Testis (tissue), 2 donors: ENCODE measurements at regions not wholly inside any gene's neighbourhood (a gene's known extent, or its start where the extent isn't known, plus 50 kb on each side); places are given as distances from the start of the nearest gene placed in this dataset.

Experiments used
- DNase-seq: peaks from one replicate; pipeline ENCODE4 v3.0.0-alpha.2; 2019
- H3K27ac ChIP-seq, 2 donors: fragments of 200-600 bp; sonication (generic); one replicate each; pipeline ENCODE4 v1.5.1; 2019
- H3K27me3 ChIP-seq: fragments of 200-600 bp; sonication (generic); one replicate; pipeline ENCODE4 v1.5.1; 2019
- H3K36me3 ChIP-seq: fragments of 200-600 bp; sonication (generic); one replicate; pipeline ENCODE4 v1.5.1; 2017; ENCODE audit warnings: low read depth; ENCODE audit errors: missing control alignments
- H3K4me1 ChIP-seq: fragments of 200-600 bp; sonication (generic); one replicate; pipeline ENCODE4 v1.5.1; 2019
- H3K4me3 ChIP-seq, 2 donors: fragments of 200-600 bp; sonication (generic); one replicate each; pipeline ENCODE4 v1.5.1; 2017 to 2019
- H3K9me3 ChIP-seq: fragments of 200-600 bp; sonication (generic); one replicate; pipeline ENCODE4 v1.5.1; 2017
- POLR2A ChIP-seq: fragments of 450-650 bp; IDR thresholded peaks from one replicate; pipeline ENCODE4 v1.6.1; 2017; ENCODE audit warnings: antibody characterized with exemption, mild to moderate bottlenecking, moderate library complexity
- WGBS, 2 donors: methylation state at CpG; one replicate each; pipeline ENCODE4 v1.1.5; 2018; 5-methylcytosine and 5-hydroxymethylcytosine counted together
- intact Hi-C: fragments of 100-400 bp; cut with DNase I; formaldehyde crosslinking; loops from one replicate; pipeline ENCODE4 v1.15.1; 2023; ENCODE audit warnings: low total_unique reads
- TF ChIP-seq, protein P1 (sequence below), 3 experiments: fragments of 450-650 bp in 2 of 3; fragments of 200-600 bp in 1 of 3; sonication (generic) in 1 of 3; IDR thresholded peaks; one replicate each; pipeline ENCODE4 v1.5.1; 2016 to 2019; ENCODE audit warnings: antibody characterized with exemption in 3 of 3, mild to moderate bottlenecking in 2 of 3, moderate library complexity in 1 of 3

DNA sequence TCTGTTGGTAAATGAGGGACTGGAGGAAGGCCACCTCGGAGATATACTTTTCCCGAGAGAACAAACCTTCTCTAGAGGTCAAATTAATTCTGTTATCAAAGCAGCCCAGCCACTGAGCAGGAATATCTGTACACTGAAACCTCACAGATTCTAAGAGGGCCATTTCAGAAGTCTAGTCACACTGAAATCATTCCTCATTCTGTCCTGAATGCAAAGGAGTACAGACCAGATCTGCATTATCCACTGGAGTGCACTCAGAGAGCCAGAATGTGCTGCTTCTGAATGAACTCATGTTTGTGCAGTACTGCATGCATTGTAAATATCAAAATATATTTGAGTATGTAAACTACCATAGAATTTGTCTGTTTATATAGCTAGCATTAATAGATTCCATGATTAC lies 278.3 kb upstream of the FSTL5 start:
- no peak overlapping the region for H3K4me3 ChIP-seq
- no peak for TF ChIP-seq POLR2A
- TF ChIP-seq, protein P1, sequence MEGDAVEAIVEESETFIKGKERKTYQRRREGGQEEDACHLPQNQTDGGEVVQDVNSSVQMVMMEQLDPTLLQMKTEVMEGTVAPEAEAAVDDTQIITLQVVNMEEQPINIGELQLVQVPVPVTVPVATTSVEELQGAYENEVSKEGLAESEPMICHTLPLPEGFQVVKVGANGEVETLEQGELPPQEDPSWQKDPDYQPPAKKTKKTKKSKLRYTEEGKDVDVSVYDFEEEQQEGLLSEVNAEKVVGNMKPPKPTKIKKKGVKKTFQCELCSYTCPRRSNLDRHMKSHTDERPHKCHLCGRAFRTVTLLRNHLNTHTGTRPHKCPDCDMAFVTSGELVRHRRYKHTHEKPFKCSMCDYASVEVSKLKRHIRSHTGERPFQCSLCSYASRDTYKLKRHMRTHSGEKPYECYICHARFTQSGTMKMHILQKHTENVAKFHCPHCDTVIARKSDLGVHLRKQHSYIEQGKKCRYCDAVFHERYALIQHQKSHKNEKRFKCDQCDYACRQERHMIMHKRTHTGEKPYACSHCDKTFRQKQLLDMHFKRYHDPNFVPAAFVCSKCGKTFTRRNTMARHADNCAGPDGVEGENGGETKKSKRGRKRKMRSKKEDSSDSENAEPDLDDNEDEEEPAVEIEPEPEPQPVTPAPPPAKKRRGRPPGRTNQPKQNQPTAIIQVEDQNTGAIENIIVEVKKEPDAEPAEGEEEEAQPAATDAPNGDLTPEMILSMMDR (IDR thresholded peaks at IDR 0.05), result no peak
- WGBS, 2 donors, result 76 to 77% methylated on average over 2 of the region's 2 CpGs
- intact Hi-C loops, result no loop called here
- H3K9me3 ChIP-seq, result no peaks in the 10 kb centered on the region
- H3K27me3 ChIP-seq, result no peaks in the 10 kb centered on the region
- no peak for DNase-seq
- H3K27ac ChIP-seq, result no peak overlapping the region
- H3K4me1 ChIP-seq, result no peaks in the 10 kb centered on the region
- H3K36me3 ChIP-seq, result no peaks in the 10 kb centered on the region

DNA sequence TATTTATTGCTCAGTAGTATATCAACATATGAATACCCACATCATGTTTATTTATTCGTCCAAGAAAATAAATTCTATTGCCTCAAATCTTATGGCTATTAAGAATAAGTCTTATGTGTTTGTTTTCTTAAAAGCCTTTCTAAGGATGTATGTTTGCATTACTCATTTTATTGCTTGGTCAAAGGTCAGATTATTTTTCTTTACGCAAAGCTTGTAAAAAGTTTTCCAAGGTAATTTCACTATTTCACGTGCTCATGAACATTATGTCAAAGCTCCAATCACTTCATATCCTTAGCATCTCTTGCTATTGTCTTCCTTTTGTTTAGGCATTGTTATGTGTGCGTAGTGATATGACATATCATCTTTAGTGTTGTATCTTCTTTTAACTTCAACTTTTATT lies 258.5 kb upstream of the FSTL5 start:
- TF ChIP-seq POLR2A, result no peak
- TF ChIP-seq, protein P1 (IDR thresholded peaks at IDR 0.05), result no peak
- Histone ChIP-seq H3K9me3 (no peaks in the 10 kb centered on the region), H3K36me3 (no peaks in the 10 kb centered on the region), H3K4me3 (no peak overlapping the region), H3K27me3 (no peaks in the 10 kb centered on the region), H3K27ac (no peak overlapping the region), H3K4me1 (no peaks in the 10 kb centered on the region)
- no peak for DNase-seq
- intact Hi-C loops, result no loop called here
- WGBS, 2 donors, result 89 to 92% methylated on average over 4 of the region's 4 CpGs

DNA sequence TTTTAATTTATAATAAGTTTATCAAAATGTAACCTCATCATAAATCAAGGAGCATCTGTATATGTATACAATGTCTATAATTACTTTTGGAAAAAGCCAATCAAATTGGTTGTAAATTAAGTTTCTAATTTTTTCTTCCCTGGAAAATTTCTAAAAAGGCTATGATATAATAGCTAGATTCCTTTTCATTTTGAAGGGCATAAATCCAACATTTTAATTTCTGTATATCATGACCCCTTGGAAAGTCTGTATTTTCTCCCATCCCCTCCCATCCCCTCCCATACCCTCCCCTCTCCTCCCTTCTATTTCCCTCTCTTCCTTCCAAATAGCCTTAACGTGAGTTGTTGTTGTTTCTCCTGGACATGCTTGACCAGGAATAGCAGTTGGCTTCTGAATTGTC lies 247.1 kb upstream of the FSTL5 start:
- TF ChIP-seq, protein P1 (IDR thresholded peaks at IDR 0.05), result no peak
- no peak for TF ChIP-seq POLR2A
- intact Hi-C loops, result no loop called here
- WGBS, 2 donors, result 3 to 19% methylated on average over 1 of the region's 1 CpG
- Histone ChIP-seq H3K36me3 (no peaks in the 10 kb centered on the region), H3K4me3 (no peak overlapping the region), H3K9me3 (no peaks in the 10 kb centered on the region), H3K27me3 (no peaks in the 10 kb centered on the region), H3K27ac (no peak overlapping the region), H3K4me1 (no peaks in the 10 kb centered on the region)
- no peak for DNase-seq

DNA sequence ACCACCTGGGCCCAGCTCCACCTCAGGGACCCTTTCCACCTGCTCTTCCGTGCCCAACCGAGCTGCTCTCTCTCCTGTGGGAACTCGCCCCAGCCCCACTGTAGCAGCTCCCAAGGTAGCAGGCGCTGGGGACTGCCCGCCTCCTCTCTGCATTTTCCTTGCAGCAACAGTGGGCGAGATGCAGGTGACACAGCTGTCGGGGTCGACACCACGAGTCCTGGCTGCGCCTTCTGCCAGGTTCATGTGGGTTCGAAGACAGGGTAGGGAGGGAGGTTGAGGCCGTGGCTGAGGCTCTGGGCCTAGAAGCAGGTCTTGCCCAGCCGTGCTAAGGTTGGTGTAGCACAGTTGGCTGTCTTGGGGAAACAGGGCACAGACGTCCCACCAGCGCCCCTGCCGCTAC lies 245.2 kb upstream of the FSTL5 start:
- Histone ChIP-seq H3K9me3 (no peaks in the 10 kb centered on the region), H3K27ac (no peak overlapping the region), H3K4me3 (no peak overlapping the region), H3K4me1 (no peaks in the 10 kb centered on the region), H3K36me3 (no peaks in the 10 kb centered on the region), H3K27me3 (no peaks in the 10 kb centered on the region)
- intact Hi-C loops, result no loop called here
- no peak for DNase-seq
- no peak for TF ChIP-seq POLR2A
- 65 to 73% methylated on average over 7 to 16 of the region's 16 CpGs for WGBS, 2 donors

DNA sequence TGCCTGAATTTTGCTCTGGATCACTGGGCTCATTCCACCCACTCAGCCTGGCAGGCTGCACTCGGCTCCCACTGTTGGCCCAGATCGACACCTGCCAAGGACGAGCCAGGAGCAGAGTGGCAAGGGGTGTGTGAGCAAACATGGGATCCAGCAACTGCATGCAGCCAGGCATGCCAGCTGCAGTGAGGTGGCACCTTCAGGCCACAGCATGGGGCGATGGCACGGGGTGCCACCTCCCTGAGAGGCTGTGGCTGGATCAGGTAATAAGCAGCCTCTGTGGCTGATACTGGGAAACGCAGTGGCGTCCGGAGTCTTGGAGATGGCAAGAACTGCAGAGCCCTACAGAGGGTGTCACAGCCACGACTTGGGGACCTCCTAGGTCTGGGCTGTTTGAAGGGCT lies 244.5 kb upstream of the FSTL5 start:
- Histone ChIP-seq H3K36me3 (no peaks in the 10 kb centered on the region), H3K4me3 (no peak overlapping the region), H3K27ac (no peak overlapping the region), H3K4me1 (no peaks in the 10 kb centered on the region), H3K9me3 (no peaks in the 10 kb centered on the region), H3K27me3 (no peaks in the 10 kb centered on the region)
- intact Hi-C loops, result no loop called here
- WGBS, 2 donors, result 67 to 78% methylated on average over 7 to 9 of the region's 9 CpGs
- TF ChIP-seq POLR2A, result no peak
- TF ChIP-seq, protein P1 (IDR thresholded peaks at IDR 0.05), result no peak
- no peak for DNase-seq
